ENCODE measurements at regions not wholly inside any gene's neighbourhood (a gene's known extent, or its start where the extent isn't known, plus 50 kb on each side); places are given as distances from the start of the nearest gene placed in this dataset.

GRCh38 chr4:20122198-20122988 is 129.3 kb upstream of the SLIT2 start:
- TF ChIP-seq POLR2A (IDR thresholded peaks at IDR 0.05; ENCODE audit: low read length) (no peak), GATA1 (IDR thresholded peaks at IDR 0.05; ENCODE audit: low read depth, low read length) (no peak)

Measured in erythroblast (primary cell).